Stromal cell of bone marrow (primary cell): ENCODE measurements at regions not wholly inside any gene's neighbourhood (a gene's known extent, or its start where the extent isn't known, plus 50 kb on each side); places are given as distances from the start of the nearest gene placed in this dataset.
"Not testable (repeated sequence)": the region's sequence is repeated elsewhere in the genome, so short reads cannot be mapped to it uniquely, and the experiment has no call there.

Source experiments
- DNase-seq: peaks from one replicate; pipeline ENCODE4 v3.0.0-alpha.2; 2012; ENCODE audit warnings: low read depth

DNA sequence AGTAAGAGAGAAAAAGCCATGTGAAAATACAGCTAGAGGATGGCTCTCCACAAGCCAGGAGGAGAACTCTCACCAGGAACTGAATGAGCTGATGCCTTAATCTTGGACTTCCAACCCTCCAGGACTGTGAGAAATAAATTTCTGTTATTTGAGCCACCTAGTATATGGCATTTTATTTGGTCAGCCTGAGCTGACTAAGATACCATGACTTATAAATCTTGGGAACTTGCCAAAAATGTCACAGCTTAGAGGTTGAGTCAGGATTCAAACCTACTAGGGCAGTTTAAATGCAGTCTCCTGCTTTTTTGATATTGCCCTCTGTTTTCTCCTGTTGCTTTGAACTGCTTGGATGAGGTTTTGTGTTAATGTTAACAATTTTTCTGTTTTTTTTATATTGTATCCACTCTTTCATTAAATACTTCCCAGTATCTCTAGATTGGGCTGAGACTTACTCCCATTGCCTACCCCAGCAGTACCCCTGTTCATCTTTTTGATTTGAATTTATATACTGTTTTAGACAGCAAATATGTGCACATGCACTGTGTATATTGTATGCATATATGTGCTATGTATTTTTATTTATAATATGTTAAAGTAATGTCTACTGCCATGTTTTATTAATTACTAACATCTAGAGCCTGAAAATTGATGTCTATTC, 1223.2 kb downstream of the OTOL1 start:
- peak; percentile 92 for DNase-seq

DNA sequence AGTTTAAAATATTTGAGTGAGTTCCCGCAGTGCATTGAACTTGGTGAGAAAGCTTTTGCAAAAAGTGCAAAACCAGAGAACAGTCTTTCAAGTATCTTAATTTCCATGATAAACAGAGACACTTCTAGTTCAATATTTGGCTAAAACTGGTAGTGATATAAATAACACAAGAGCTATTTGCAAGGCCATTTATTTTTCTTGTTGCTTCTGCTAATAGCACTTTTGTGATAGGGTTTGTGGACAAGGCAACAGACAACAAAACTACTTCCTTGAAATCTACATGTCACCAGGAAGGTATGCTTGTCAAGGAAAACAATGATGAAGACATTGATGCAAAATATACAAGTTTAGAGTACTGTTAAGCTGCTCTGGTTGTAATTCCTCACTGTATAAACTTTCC, 1225.1 kb downstream of the OTOL1 start:
- no peak for DNase-seq

DNA sequence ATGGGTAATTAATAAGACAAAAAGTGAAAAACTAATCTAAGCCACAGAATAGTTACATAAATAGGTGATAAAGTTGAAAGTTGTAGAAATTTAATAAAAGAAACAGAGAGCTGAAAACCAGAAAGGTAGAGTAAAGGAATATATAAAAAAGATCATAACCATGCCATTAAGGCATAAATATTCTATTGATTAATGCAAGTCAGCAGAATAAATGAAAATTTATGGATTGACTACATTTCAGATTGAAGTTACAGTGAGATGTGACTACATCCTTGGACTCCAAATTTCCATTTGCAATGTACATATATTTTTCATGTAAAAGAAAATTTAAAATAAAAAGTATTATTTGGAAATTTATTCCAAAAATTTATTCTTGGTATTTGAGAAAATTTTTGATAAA, 1225.7 kb downstream of the OTOL1 start:
- no peak for DNase-seq

DNA sequence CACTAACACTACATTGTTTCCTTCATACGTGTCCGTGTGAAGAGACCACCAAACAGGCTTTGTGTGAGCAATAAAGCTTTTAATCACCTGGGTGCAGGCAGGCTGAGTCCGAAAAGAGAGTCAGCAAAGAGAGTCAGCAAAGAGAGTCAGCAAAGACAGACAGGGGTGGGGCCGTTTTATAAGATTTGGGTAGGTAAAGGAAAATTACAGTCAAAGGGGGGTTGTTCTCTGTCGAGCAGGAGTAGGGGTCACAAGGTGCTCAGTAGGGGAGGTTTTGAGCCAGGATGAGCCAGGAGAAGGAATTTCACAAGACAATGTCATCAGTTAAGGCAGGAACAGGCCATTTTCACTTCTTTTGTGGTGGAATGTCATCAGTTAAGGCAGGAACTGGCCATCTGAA, 1226.2 kb downstream of the OTOL1 start:
- not testable (repeated sequence) for DNase-seq

DNA sequence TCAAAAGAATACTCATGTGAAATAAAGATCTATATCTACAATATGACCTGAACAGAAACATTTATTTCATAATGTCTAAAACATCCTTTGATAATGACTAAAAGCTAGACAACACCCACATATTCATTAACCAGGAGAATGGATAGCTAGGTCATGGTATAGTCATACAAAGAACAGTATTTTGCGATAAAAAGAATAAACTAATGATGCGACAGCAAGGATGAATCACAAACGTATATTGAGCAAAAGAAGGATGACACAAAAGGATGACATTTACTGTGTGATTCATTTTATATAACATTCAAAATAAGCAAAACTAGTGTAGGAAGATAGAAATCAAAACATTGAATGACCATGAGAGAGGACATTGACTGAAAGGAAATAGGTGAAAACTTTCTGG, 1233.1 kb downstream of the OTOL1 start:
- DNase-seq = no peak

DNA sequence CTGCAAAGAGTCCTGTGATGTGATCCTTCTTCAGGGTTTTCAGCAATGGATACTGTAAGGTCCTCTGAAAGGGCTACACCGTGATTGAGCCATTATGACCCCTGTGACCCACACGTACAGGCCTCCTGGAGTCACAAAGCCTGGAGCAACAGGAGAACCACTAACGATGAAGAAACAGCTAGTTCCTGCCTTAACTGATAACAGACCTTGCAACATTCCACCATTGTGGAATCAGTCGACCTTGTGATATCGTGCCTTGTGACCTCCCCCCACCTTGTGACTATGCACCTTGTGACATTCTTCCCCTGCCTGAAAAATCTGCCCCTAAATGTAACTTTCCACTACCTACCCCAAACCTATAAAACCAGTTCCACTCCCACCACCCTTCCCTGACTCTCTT, 1235.4 kb downstream of the OTOL1 start:
- DNase-seq = not testable (repeated sequence)

DNA sequence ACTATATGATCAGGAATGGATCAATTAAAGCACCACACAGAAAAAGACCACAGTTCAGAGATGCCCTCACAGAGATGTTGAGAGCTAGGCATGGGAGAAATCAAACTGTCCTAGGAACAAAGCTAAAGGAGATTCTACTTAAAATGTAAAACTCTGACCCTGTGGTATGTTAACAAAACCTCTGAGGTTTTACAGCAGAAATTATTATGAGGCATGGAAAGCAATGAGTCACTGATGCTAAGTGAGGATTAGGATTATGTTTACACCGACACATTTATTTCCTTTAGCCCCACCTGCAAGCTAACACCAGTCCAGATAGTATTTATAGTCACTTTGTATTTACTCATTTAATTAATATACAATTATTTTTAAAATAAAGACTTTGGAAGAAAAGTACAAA, 1242.2 kb downstream of the OTOL1 start:
- no peak for DNase-seq

DNA sequence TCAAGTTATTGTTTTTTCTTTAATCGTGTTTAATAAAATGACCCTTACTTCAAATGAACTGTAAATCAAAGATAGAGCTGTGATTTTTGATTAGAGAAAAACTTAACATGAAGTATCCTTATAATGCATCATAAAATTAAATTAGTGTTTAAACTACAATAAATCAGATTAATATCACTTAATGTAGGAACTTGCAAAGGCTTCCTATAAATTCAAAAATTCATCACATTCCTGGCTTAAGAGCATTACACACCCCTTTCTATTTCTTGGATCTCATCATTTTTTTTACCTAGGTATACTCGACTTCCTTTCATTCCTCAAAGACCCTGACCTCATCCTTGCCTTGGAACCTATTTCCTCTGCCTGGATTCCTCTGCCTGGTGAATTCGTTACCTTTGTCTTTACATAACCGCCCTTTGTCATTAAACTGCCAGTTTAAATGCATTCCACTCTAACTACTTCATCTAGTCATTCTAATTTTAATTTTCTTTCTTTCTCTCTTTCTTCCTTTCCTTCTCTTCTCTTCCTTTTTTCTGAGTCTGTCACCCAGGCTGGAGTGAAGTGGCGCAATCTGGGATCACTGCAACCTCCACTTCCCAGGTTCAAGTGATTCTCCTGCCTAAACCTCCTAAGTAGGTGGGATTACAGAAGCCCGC, 1244.5 kb downstream of the OTOL1 start:
- DNase-seq = no peak

DNA sequence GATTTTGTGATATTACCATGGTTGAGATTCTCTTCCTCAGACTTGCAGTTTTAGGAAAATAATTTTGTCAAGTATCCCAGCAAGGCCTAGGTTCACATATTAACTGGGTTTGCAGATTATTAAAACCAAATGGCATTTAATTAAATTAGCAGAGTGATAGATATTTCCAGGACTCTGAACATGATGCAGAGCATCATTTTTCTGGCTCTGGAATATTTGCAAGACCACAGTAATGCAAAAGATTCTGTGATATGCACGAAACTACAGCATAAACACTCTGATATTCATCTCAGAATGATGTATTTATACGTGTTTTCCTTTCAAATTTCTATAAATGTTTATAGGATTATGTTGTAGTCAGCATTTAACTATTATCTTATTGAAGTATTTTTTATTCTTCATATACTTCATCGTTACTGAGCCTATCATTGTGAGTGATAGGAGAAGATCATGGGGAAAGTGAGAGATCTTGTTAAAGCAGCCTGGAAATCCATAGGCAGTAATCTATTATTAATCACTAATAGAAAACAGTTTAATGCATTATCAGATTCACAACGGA, 1245.6 kb downstream of the OTOL1 start:
- DNase-seq = no peak

DNA sequence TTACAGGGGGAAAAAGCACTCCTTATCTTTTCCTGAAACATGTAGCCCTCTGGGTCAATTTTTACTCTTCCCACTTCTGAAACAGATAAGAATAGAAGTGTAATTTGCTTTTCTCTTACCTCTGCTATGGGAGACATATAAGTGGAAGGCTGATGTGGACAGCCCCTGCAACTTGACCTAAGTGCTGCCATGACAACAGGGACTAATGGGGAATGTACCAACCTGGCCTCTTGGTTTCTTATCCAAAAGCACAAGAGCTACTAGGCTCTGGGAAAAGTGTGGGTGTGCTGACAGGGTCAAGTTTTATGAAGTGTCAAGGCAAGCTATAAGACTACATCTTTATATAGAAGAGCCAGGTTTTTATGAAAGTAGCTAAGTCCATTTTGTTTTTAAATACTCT, 1246.5 kb downstream of the OTOL1 start:
- DNase-seq = no peak

DNA sequence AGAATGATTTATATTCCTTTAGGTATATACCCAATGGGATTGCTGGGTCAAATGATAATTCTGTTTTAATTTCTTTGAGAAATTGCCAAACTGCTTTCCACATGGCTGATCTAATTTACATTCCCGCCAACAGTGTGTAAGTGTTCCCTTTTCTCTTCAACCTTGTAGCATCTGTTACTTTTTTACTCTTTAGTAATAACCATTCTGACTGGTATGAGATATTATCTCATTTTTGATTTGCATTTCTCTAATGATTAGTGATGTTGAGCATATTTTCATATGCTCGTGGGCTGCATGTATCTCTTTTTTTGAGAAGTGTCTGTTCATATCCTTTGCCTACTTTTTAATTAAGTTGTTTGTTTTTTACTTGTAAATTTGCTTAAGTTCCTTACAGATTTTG, 1264.2 kb downstream of the OTOL1 start:
- DNase-seq = no peak

DNA sequence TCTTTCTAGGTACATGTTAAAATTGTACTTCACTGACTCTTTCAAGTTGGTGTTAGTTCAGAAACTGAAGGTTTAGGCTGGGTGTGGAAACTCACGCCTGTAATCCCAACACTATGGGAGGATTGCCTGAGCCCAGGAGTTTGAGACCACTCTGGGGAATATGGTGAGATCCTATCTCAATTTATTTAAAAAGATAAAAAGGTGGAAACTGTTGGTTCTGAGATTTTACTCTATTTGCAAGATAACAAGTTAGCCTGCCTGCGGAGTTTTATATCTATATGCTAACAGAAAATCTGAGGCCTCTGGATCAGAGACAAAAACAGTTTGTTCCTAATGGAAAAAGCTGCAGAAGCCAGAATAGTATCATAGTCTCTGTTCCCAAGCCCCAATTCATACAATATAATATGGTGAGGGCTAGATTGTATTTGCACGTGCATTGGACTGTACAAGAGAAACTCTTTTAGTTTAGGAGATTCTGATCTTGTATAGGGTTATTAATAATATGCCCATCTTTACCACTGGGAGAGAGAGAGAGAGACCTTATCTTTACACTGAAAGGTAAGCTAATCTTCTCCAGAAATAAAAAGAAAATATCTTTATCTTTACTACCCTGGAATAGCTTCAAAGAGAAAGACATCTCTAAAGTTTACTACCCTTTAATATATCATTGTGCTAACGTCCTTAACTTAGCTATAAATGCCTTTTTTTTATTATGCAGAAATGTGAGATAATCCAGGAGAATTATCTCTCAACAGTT, 1267.6 kb downstream of the OTOL1 start:
- no peak for DNase-seq

DNA sequence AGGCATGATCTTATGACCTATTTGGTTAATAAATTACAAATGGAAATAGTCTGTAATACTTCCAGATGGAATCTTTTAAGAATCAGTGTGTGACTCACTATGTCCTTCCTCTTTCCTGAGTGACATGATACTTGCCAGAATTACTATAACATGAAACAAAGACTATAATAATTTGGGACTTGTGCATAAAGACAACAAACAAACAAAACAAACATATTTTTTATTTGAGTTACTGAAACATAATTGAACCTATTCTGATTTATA, 1268.1 kb downstream of the OTOL1 start:
- DNase-seq = no peak

DNA sequence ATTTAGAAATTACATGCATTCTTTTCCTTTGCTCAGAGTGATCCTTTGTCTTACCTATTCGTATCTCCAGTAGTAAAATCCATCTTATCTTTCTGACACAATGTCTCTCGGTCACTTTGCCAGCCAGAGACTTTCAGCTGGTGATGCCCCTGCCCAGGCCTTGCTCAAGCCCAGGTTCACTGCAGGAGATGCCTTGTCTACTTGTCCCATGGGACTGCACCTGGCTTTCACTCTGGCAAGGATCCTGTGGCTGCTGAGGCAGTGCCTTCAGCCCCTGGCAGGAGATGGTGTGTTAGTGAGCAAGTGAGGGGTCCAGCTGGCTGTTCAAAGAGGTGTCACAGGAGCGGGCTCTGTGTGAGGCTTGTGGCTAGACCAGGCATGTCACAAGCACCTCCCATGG, 1268.9 kb downstream of the OTOL1 start:
- no peak for DNase-seq

DNA sequence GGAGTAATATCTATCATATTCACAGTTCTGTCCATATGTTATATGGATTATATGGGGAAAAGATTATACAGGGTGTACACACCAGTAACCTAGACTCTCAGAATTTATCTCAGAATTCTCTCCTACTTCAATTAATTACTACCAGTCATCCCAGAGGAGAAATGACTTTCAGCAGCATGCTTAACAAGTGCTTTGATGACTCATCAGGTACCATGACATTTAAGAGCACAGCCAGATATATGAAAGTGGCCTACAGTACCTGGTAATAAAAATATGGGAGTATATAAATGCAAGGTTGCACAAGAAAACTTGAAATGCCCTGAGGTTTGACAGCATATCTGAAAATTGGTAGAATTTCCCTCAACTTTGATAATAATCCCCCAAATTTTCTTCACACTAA, 1273.0 kb downstream of the OTOL1 start:
- DNase-seq = no peak

DNA sequence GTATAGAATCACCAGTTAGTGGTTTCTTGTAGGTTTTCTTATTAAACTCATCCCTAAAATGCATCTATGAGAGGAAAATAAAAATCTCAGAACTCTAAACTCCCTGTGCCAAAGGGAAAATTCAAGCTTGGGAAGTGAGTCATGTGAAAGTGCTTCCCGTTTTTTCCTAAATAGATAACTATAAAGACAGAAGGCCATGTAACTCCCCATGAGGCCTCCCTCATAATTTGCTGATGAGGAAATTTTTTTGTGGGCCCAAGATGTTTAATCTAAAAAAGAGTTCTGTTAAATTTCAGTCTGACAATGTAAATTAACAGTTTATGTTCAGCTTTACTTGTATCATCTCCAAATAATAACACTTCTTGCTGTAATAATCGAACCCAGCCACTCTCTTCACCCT, 1273.9 kb downstream of the OTOL1 start:
- peak; percentile 11 for DNase-seq

DNA sequence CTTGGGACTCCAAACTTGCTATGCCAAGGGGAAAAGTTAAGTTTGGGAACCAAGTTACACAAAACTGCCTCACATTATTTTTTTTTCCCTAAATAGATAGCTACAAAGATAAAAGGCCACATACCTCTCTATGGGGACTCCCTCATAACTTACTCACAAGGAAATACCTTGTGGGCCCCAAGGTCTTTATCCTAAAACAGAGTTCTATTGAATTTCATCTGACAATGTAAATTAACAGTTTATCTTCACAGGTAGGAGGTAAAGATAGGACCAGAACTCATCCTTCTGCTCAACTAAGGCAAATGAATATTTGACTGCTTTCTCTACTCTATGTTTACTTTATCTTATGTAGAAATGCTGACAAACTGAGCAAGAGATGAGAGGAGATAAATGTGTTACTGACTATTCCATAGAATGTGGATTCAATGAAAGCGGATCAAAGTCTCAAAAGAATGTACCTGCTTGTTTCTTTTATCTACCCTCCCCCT, 1278.0 kb downstream of the OTOL1 start:
- no peak for DNase-seq

DNA sequence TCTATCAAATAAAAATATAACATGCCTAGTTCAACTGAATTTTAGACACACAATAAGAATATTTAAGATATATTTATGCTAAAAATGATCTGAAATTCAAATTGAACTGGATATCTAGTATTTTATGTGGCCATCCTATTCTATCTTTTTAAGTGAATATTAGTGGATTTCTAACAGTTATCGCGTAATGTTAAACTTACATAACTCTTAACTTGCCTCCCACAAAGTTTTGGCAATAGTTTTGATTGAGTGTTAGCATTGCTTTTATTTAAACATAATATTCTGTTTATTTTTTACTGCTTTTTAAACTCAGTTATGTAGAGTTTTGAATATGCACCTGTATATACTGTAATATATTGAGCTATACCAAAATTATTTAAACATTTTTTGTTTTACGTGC, 1279.5 kb downstream of the OTOL1 start:
- no peak for DNase-seq

DNA sequence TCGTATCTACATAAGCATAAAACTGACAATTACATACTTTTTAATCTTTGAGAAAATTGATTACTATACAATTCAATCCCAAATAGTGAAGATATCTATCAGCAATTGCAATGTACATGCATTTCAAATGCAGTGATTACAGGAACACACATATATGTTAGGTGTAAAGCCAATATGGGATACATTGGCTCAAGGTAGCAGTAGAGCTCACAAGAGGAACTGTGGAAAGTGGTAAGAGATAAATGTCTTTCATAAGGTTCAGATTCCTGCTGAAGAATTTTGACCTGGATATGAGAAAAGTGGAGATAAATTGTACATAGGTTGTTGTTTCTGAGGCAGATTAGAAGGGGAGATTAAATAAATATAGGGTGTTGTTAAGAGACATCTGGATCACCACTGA, 1280.5 kb downstream of the OTOL1 start:
- DNase-seq = no peak

DNA sequence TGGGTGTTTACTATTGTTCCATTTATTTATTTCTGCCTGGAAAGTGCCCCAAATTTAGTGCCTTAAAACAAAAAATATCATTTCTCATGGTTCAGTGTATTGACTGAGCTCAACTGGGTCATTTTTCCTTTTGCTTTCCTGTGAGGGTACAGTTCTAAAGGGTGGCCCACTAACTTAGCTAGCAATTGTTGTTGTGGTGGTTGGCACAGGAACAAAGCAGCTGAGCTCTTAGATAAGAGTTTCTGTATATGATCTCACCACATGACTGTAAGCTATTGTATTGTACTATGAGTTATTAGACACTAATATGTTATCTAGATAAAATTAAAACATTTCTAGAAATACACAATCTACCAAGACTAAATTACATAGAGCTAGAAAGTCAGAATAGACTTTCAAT, 1283.7 kb downstream of the OTOL1 start:
- no peak for DNase-seq

DNA sequence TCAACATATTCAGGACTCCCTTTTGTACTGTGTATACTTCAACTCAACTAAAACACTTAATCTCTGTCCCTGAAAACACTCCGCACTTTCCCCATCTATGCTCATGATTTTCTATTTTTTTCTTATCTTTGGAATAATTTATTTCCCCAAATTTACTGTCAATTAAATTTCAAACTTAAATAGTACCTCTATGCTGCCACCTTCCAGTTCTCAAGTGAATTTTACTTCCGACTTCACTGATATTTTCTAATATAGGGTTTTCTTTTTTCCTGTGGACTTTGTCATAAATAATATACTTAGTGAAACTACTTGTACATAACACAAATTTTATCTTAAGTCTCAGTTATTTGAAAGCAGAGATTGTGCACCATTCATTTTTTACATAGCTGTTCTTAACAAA, 1303.3 kb downstream of the OTOL1 start:
- DNase-seq = no peak

DNA sequence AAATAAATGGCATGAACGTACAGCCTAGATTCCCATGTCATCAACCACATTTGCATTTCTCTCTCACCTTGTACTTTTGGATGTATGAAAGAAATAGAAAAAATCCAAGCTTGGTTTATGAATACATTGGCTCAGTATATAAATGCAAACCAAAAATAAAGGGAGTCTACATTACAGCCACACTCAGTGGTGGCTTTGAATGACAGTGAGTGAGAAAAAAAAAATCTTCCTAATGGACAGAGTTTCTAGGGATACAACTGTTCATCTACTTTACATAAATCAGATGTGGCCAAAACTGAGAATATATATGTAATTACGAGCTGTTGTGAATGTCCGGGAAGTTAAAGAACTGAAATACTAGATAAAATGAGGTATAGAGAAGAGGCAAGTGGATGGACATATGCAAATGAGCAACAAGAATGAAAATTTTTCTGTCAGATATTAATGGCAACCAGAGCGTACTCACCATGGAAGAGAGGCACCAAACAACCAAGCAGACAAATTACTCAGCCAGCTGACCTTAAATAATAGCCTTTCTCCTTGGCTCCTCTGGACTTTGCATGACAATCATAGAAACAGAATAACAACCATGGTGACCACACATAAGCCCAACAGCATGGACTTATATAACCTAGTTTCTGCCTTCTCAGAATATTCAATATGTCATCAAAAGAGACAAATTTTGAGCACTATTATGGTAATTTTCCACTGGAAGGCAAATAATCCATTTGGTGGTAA, 1305.8 kb downstream of the OTOL1 start:
- DNase-seq = no peak

DNA sequence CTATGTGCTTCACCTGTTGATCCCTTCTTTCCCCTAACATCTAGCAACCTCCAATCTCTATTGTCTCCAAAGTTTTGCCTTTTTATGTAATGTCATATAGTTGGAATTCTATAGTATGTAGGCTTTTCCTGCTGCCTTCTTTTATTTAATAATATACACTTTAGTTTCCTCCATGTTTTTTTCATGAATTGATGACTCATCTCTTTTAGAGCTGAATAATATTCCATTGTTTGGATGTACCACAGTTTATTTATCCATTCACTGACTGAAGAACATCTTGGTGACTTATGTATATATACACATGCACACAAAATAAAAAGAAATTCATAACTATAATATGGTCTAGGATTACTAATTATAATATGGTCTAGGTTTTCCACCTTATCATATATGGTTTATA, 1314.2 kb downstream of the OTOL1 start:
- no peak for DNase-seq
